Left ventricle myocardium inferior (tissue), 1 donor: ENCODE measurements at regions not wholly inside any gene's neighbourhood (a gene's known extent, or its start where the extent isn't known, plus 50 kb on each side); places are given as distances from the start of the nearest gene placed in this dataset.
A peak's percentile ranks its signal among the peaks of the same experiment; 100 is the strongest.

Experiments used
- DNase-seq: peaks from one replicate; pipeline ENCODE4 v3.0.0-alpha.2; 2020
- H3K27ac ChIP-seq: fragments of 200-600 bp; replicated peaks from 2 replicates; pipeline ENCODE4 v1.8.0; 2021
- H3K27me3 ChIP-seq: fragments of 200-600 bp; 2 replicates; pipeline ENCODE4 v1.8.0; 2021; ENCODE audit warnings: low read depth
- H3K36me3 ChIP-seq: fragments of 200-600 bp; 2 replicates; pipeline ENCODE4 v1.8.0; 2021
- H3K4me1 ChIP-seq: fragments of 200-600 bp; 2 replicates; pipeline ENCODE4 v1.8.0; 2021
- H3K4me3 ChIP-seq: fragments of 200-600 bp; 2 replicates; pipeline ENCODE4 v1.8.0; 2021; ENCODE audit warnings: mild to moderate bottlenecking, moderate library complexity
- H3K9me3 ChIP-seq: fragments of 200-600 bp; replicated peaks from 2 replicates; pipeline ENCODE4 v1.8.0; 2021
- intact Hi-C: fragments of 100-400 bp; cut with micrococcal nuclease; formaldehyde crosslinking; loops from one replicate; pipeline ENCODE4 v1.11.0; 2022
- TF ChIP-seq, protein P1 (sequence below): fragments of 200-600 bp; IDR thresholded peaks from 2 replicates; pipeline ENCODE4 v1.8.0; 2021; ENCODE audit warnings: antibody characterized with exemption, mild to moderate bottlenecking, borderline replicate concordance
- donor health status: DM: no; HTN: yes; CAD: no; lungs with severe emphysema.

GRCh38 chr5:168086746-168087145, 204.7 kb upstream of the WWC1 start:
- no peak overlapping the region for H3K27ac ChIP-seq
- no peak overlapping the region for H3K4me3 ChIP-seq
- no peaks in the 10 kb centered on the region for H3K9me3 ChIP-seq
- H3K4me1 ChIP-seq, result peaks cover 33% of the 10 kb centered on the region
- H3K36me3 ChIP-seq, result peaks cover 14% of the 10 kb centered on the region
- TF ChIP-seq, protein P1, sequence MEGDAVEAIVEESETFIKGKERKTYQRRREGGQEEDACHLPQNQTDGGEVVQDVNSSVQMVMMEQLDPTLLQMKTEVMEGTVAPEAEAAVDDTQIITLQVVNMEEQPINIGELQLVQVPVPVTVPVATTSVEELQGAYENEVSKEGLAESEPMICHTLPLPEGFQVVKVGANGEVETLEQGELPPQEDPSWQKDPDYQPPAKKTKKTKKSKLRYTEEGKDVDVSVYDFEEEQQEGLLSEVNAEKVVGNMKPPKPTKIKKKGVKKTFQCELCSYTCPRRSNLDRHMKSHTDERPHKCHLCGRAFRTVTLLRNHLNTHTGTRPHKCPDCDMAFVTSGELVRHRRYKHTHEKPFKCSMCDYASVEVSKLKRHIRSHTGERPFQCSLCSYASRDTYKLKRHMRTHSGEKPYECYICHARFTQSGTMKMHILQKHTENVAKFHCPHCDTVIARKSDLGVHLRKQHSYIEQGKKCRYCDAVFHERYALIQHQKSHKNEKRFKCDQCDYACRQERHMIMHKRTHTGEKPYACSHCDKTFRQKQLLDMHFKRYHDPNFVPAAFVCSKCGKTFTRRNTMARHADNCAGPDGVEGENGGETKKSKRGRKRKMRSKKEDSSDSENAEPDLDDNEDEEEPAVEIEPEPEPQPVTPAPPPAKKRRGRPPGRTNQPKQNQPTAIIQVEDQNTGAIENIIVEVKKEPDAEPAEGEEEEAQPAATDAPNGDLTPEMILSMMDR, result no peak
- H3K27me3 ChIP-seq, result no peaks in the 10 kb centered on the region
- DNase-seq, result no peak
- intact Hi-C loops, result no loop called here

DNA sequence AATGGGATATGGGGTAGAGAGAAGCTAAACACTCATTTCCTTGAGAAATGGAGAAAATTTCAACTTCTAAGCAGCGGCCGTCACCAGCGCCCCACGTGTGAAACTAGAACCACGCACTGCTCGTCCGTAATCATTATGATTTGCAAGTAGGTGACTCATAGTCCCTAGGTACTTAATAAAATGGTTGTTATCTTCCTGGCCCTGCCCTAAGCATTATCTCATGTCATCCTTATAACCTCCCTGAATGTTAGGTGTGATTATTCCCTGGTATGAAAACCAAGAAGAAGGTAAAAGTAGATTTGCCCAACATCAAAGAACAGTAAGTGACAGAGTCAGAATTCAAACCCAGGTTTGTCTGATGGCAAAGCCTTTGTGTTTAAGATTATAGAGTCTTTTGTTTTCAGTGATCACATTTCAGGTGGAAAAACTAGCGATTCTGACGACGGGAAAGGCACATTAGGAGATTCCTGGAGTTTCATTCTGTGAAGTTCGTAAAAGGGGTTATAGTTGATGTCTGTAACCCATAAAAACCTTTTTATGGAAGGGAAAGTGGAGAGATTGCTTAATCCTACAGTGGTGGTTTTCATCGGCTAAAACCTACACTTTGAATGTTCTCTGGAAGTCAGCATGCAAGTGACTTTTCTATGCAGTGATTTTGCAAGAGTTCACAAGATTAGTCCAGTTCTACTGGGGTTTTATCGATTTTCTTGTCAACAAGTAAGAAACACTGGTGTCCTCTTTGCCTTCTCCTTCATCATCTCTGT, 202.9 kb upstream of the WWC1 start:
- H3K9me3 ChIP-seq, result no peaks in the 10 kb centered on the region
- no peaks in the 10 kb centered on the region for H3K27me3 ChIP-seq
- H3K27ac ChIP-seq, result no peak overlapping the region
- no peak for DNase-seq
- intact Hi-C loops, result no loop called here
- H3K36me3 ChIP-seq, result peaks cover 18% of the 10 kb centered on the region
- H3K4me1 ChIP-seq, result peaks cover 46% of the 10 kb centered on the region
- TF ChIP-seq, protein P1, result no peak
- no peak overlapping the region for H3K4me3 ChIP-seq

GRCh38 chr5:168089201-168089887, 202.1 kb upstream of the WWC1 start:
- DNase-seq, result no peak
- peaks cover 38% of the 10 kb centered on the region for H3K4me1 ChIP-seq
- H3K27me3 ChIP-seq, result no peaks in the 10 kb centered on the region
- intact Hi-C loops, result no loop called here
- no peak overlapping the region for H3K27ac ChIP-seq
- no peaks in the 10 kb centered on the region for H3K9me3 ChIP-seq
- H3K36me3 ChIP-seq, result peaks cover 20% of the 10 kb centered on the region
- TF ChIP-seq, protein P1, result no peak
- no peak overlapping the region for H3K4me3 ChIP-seq

- TF ChIP-seq, protein P1, result no peak
- Histone ChIP-seq H3K27me3 (no peaks in the 10 kb centered on the region), H3K4me3 (no peak overlapping the region), H3K36me3 (peaks cover 35% of the 10 kb centered on the region), H3K9me3 (no peaks in the 10 kb centered on the region), H3K27ac (peak overlapping the region; percentile 9), H3K4me1 (peaks cover 14% of the 10 kb centered on the region)
- no peak for DNase-seq
- intact Hi-C loops, result no loop called here
Observed at GRCh38 chr5:168092209-168093185, 198.9 kb upstream of the WWC1 start.

DNA sequence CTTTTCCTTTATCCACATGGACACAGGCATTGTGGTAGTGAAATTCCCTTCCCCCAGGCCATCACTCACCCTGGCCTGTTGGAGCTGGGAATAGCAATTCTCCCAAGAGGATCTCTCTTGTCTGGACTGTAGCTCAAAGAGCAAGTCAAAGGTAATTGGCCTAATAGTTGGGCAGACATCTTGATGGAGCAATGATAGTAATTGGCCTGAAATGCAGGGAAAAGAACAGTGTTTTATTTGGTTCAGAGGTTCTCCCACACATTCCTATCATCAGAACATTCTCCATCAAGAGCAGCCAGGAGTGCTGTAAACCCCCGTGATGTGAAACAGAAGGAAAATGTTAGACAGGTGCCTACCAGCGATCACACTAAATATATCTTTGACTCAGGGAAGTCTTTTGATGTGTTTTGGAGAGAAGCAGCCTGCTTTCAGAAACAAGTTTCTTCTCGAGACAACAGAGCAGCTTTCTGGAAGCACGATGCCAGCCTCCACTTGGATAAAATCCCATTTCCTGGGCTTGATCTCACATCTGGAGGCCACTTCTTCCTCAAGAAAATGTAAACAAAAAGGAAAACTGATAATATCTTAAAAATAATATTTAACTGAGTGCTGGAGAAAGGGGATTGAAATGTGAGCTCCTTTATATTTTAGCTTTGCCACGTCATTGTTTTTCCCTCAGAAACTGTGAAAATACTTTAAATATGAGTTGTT, 198.1 kb upstream of the WWC1 start:
- peaks cover 14% of the 10 kb centered on the region for H3K4me1 ChIP-seq
- no peaks in the 10 kb centered on the region for H3K27me3 ChIP-seq
- no peak overlapping the region for H3K4me3 ChIP-seq
- TF ChIP-seq, protein P1, result no peak
- no peak for DNase-seq
- intact Hi-C loops, result no loop called here
- H3K36me3 ChIP-seq, result peaks cover 37% of the 10 kb centered on the region
- H3K9me3 ChIP-seq, result no peaks in the 10 kb centered on the region
- H3K27ac ChIP-seq, result peak overlapping the region; percentile 9
